Astrocyte of the hippocampus (primary cell): ENCODE measurements at regions not wholly inside any gene's neighbourhood (a gene's known extent, or its start where the extent isn't known, plus 50 kb on each side); places are given as distances from the start of the nearest gene placed in this dataset.
"Not testable (repeated sequence)": the region's sequence is repeated elsewhere in the genome, so short reads cannot be mapped to it uniquely, and the experiment has no call there.

Source experiments
- DNase-seq: peaks from one replicate; pipeline ENCODE4 v3.0.0; 2011; ENCODE audit warnings: low read depth, low spot score

DNA sequence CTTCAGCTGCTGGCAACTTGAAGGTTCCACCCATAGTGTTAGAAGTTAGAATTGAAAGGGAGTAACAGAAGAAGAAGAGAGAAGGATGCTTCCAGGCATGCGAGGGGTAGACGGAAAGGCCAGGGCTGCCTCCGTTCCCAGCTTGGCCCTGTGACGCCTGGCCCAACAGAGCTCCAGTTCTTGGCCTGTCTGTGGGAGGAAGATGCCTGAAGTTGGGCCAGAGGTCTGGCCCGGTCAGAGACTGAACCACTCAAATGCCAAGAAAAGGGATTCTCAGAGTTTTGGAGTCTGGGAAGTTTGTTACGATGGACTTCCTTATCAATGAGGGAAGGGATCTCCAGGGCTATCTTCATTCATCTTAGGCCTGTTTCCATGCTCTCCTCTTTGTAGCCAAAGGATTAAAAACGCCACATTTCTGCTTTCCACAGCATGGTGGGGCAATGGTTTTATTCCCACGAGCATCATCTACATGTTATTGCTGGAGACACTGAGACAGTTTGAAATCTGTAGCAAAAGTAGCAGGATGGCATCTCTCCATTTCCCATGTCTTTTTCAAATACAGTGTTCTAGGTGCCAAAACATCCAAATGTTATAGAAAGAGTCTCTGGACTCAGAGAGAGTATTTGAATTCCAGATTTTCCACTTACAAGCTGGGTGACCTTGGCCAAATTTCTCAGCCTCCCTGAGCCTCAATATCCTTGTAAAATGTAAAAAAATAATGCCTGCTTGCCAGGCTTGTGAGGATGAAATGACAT is 65.4 kb upstream of the ANKRD55 start:
- no peak for DNase-seq

DNA sequence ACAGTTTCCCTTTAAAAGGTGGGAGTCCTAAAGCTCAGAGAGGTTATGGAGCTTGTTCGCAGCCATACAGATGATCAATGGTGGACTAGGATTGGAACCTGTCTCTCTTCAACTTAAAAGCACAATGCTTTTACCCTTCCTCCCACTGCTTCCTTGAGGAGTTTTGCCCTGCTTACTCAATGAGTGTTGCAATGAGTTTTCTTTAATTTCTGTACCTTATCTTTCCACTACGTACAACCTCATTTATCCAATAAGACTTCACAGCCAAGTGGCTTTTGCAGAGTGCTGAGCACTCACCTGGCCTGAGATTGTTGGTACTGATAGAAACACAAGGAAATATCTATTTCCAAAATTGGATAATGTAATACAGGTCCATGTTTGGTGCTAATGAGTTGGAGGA is 64.7 kb upstream of the ANKRD55 start:
- DNase-seq = no peak

GRCh38 chr5:56295311-56295710 is 62.2 kb upstream of the ANKRD55 start:
- DNase-seq = not testable (repeated sequence)

DNA sequence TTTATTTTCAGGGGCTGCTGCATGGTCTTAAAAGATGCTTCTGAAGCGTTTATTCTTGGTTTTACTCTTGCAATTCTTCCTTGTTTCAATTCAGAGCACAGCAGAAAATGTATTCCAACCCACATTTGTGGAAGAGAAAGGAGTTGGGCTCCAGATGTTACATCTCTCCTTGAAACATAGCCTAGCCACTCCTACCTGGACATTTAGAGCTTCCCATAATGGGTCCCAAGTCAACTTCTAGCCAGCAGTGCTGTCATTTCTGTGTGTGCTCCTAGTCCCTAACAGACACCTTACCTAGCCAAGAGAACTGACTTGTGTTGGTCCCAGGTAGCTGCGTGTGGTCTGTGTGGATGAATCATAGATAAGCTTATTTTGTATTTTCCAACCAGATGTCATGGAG is 61.2 kb upstream of the ANKRD55 start:
- DNase-seq = no peak

DNA sequence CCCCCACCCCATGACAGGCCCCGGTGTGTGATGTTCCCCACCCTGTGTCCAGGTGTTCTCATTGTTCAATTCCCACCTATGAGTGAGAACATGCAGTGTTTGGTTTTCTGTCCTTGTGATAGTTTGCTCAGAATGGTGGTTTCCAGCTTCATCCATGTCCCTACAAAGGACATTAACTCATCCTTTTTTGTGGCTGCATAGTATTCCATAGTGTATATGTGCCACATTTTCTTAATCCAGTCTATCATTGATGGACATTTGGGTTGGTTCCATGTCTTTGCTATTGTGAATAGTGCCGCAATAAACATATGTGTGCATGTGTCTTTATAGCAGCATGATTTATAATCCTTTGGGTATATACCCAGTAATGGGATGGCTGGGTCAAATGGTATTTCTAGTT is 59.7 kb upstream of the ANKRD55 start:
- DNase-seq = not testable (repeated sequence)

DNA sequence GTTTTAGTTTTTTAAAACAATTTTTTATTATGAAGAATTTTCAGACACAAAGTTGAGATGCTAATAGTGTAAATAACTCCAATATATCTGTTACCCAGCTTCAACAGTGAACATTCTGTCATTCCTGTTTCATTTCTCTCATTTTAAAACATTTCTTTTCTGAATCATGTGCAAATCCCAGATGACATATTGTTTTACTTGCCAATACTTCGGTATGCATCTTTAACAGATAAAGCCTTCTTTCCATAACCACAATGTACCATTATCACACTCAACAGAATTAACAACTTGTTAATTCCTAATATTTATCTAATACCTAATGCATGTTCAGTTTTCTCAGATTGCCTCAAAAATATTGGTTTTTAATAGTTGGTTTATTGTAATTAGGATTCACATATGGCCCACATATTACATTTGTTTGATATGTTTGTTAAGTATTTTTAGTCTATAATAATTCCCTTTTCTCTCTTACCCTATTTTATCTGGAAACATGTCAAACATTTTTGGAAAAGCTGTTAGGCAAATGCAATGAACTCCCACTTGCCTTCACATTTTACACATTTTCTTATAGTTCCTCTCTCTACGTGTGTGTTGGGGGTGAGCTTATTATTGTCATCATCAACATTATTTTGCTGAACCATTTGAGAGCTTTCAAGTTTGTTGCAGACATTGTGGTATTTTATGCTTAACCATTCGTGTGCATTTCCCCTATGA is 58.7 kb upstream of the ANKRD55 start:
- no peak for DNase-seq

DNA sequence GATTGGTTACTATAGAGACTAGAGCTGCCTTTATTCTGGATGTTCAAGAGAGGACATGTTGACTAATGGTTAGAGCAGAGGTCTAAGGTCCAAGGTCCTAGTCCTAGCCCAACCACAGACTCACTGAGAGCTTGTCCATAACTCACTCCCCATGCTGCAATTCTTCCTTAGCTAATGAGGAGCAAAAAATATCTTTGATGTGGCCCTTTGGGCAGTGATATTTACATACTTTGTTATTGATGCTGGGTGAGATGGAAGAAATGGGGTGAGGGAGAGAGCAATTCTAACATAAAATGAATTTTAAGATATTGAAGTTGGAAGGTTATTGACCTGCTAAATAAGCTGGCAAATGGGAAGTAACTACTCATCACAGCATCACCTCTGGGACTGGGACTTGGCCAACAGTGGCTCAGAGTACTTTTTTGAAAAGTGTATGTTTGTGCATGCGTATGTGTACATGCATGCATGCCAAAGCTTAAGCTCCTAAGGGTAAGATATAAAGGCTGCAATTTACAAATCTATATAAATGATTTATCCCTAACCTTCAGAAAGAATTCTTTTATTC is 58.0 kb upstream of the ANKRD55 start:
- DNase-seq = no peak

DNA sequence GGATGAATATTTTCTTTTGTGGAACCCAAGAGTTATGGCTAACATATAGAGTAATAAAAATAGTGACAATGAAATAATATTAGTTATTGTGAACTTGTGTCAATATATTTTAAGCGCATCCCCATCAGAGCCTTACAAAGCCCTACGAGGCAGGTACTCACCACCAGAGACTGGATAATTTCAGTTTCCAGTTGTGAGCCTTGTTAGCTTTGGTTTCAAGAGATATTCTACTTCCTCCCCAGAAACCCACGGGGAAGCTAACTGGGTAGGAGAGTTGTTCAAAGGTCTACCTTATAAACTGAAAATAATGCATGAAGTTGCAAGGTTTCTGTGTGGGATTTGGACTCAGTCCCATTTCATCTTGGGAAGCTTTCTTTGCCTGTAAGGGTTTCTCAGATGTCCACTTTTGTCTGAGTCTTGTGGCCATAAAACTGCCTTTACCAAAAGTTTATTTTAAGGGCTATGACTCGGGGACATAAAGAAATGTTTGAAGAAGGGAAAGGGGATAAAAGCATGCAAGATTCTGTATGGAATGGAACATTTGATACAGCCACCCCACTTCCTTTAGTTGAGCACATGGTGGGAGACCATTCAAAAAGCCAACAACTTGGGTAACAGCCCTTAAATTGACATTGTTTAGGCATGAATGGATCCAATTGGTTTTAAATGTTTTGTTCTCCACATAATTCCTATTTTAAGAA is 57.4 kb upstream of the ANKRD55 start:
- DNase-seq = no peak

- DNase-seq = no peak
These were observed 56.5 kb upstream of the ANKRD55 start for GRCh38 chr5:56289602-56289987.

DNA sequence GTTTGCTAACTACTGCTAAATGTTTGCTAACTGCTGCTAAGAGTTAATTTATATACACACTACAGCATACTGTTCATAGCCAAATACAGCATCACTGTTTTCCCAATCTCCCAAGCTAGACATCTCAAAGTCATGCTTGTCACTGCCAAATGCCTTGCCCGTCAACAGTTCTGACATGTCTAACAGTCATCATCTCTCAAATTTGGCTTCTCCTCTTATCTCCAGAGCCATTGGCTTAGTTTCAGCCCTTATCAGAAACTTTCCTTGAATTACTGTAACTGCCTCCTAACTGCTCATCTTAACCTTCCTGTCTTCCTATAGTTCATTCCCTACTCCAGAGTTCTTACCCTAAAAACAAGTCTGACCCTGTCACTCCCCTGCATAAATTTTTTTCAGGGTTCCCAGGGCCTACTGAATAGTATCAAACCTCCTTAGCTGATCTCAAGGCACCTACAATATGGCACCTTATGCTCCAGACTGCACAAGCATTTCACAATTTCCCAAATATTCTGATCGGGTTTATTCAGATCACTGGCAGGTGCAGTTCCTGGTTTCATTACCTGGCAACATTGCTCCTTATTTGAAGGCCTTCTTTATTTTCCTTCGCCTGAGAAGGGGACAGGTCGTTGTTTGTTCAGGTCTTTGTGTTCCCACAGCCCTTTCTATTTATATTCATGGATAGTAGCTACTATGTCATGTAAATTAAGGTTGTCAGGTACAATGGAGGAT is 55.9 kb upstream of the ANKRD55 start:
- no peak for DNase-seq

DNA sequence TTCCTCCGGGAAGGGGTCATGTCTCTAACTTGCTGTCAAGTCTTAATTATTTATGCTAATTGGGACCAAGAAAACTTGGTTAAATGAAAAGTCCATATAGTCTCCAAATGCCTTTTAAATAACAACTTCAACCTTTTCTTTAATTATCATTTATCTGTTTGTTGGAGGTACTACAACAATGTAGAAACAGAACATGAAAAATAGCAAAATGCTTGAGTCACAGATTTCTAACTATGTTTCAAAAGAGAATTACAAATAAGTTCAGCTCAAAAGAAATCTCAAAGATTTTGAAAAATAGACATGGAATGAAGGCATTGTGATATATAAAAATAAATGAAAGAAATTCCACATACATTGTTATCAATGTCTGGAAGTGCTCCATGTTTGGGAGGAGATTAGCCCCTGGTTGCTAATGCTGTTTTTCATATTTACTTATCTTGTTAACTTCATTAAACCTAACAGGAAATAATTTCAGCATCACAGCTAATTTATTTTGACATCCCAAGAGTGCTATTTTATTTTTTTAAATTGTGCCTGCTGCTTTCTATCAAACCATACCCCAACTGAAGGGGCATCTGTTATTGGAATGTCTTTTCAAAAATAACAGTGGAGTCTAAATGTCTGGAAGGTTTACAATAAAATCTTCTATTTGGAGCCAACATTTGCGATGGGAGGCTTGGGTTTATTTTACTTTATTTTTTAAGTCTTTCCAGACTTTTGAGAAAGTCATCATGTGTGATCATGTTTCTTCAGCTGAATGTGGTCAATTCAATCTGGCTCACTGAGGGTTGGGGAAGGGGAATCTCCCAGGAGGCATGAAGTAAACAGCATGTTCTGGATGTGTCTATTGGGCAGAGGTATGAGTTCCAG is 53.1 kb upstream of the ANKRD55 start:
- DNase-seq = no peak

- DNase-seq = no peak
These were observed 49.8 kb upstream of the ANKRD55 start for GRCh38 chr5:56282951-56283350.
